T-helper 2 cell treated with Interferon-gamma antibody and Interleukin-4, amounts not matched to agents 5 μg/mL and 100 μg/mL, for 36 hours (primary cell): ENCODE measurements at regions not wholly inside any gene's neighbourhood (a gene's known extent, or its start where the extent isn't known, plus 50 kb on each side); places are given as distances from the start of the nearest gene placed in this dataset.

ENCODE experiments used
- DNase-seq: peaks from one replicate; pipeline ENCODE4 v3.0.0; 2021; ENCODE audit warnings: low spot score
- H3K27ac Mint-ChIP-seq: one replicate; pipeline ENCODE4 v1.8.0; 2021; ENCODE audit warnings: mild to moderate bottlenecking, mixed read lengths
- H3K27me3 Mint-ChIP-seq: one replicate; pipeline ENCODE4 v1.8.0; 2021; ENCODE audit warnings: low read depth, mixed read lengths
- H3K36me3 Mint-ChIP-seq: one replicate; pipeline ENCODE4 v1.8.0; 2021; ENCODE audit warnings: low read depth, mixed read lengths
- H3K4me1 Mint-ChIP-seq: one replicate; pipeline ENCODE4 v1.8.0; 2021; ENCODE audit warnings: low read depth, mixed read lengths
- H3K4me3 Mint-ChIP-seq: one replicate; pipeline ENCODE4 v1.8.0; 2022; ENCODE audit warnings: mild to moderate bottlenecking, moderate library complexity, mixed read lengths
- H3K9me3 Mint-ChIP-seq: one replicate; pipeline ENCODE4 v1.8.0; 2021; ENCODE audit warnings: mixed read lengths

- Mint-ChIP-seq H3K27me3 (no peaks in the 10 kb centered on the region), H3K36me3 (no peaks in the 10 kb centered on the region), H3K4me1 (no peaks in the 10 kb centered on the region), H3K9me3 (no peaks in the 10 kb centered on the region), H3K4me3 (no peak overlapping the region), H3K27ac (no peak overlapping the region)
- DNase-seq = no peak
These were observed 363.1 kb downstream of the EFNB2 start for GRCh38 chr13:106172176-106172905.

- Mint-ChIP-seq H3K36me3 (no peaks in the 10 kb centered on the region), H3K27ac (no peak overlapping the region), H3K4me3 (no peak overlapping the region), H3K9me3 (peaks cover 3% of the 10 kb centered on the region), H3K4me1 (no peaks in the 10 kb centered on the region), H3K27me3 (no peaks in the 10 kb centered on the region)
- DNase-seq = no peak
These were observed 372.0 kb downstream of the EFNB2 start for GRCh38 chr13:106163426-106163825.

- Mint-ChIP-seq H3K27ac (no peak overlapping the region), H3K36me3 (no peaks in the 10 kb centered on the region), H3K4me3 (no peak overlapping the region), H3K4me1 (no peaks in the 10 kb centered on the region), H3K9me3 (peaks cover 3% of the 10 kb centered on the region), H3K27me3 (no peaks in the 10 kb centered on the region)
- no peak for DNase-seq
These were observed 374.3 kb downstream of the EFNB2 start for GRCh38 chr13:106161146-106161545.

- Mint-ChIP-seq H3K4me1 (no peaks in the 10 kb centered on the region), H3K27ac (no peak overlapping the region)
- no peak for DNase-seq
These were observed 375.9 kb downstream of the EFNB2 start for GRCh38 chr13:106159295-106160195.

GRCh38 chr13:106156468-106156867, 379.0 kb downstream of the EFNB2 start:
- H3K4me1 Mint-ChIP-seq = no peaks in the 10 kb centered on the region
- no peak overlapping the region for H3K4me3 Mint-ChIP-seq
- no peak for DNase-seq
- no peaks in the 10 kb centered on the region for H3K27me3 Mint-ChIP-seq
- H3K36me3 Mint-ChIP-seq = no peaks in the 10 kb centered on the region
- H3K9me3 Mint-ChIP-seq = no peaks in the 10 kb centered on the region
- H3K27ac Mint-ChIP-seq = no peak overlapping the region

More at GRCh38 chr13:106159295-106160195, 375.9 kb downstream of the EFNB2 start:
- no peak overlapping the region for H3K4me3 Mint-ChIP-seq
- peaks cover 2% of the 10 kb centered on the region for H3K9me3 Mint-ChIP-seq
- H3K36me3 Mint-ChIP-seq = no peaks in the 10 kb centered on the region
- no peaks in the 10 kb centered on the region for H3K27me3 Mint-ChIP-seq

GRCh38 chr13:106155411-106155810, 380.1 kb downstream of the EFNB2 start:
- no peak for DNase-seq
- H3K36me3 Mint-ChIP-seq = no peaks in the 10 kb centered on the region
- H3K4me3 Mint-ChIP-seq = no peak overlapping the region
- H3K27me3 Mint-ChIP-seq = no peaks in the 10 kb centered on the region
- H3K27ac Mint-ChIP-seq = no peak overlapping the region
- H3K4me1 Mint-ChIP-seq = no peaks in the 10 kb centered on the region
- H3K9me3 Mint-ChIP-seq = no peaks in the 10 kb centered on the region

GRCh38 chr13:106153876-106154275, 381.6 kb downstream of the EFNB2 start:
- no peak overlapping the region for H3K27ac Mint-ChIP-seq
- DNase-seq = no peak
- no peaks in the 10 kb centered on the region for H3K27me3 Mint-ChIP-seq
- H3K9me3 Mint-ChIP-seq = no peaks in the 10 kb centered on the region
- no peaks in the 10 kb centered on the region for H3K36me3 Mint-ChIP-seq
- H3K4me1 Mint-ChIP-seq = no peaks in the 10 kb centered on the region
- no peak overlapping the region for H3K4me3 Mint-ChIP-seq

- no peak for DNase-seq
- H3K27ac Mint-ChIP-seq = no peak overlapping the region
- H3K36me3 Mint-ChIP-seq = no peaks in the 10 kb centered on the region
- no peaks in the 10 kb centered on the region for H3K4me1 Mint-ChIP-seq
- H3K9me3 Mint-ChIP-seq = no peaks in the 10 kb centered on the region
- H3K27me3 Mint-ChIP-seq = no peaks in the 10 kb centered on the region
- H3K4me3 Mint-ChIP-seq = no peak overlapping the region
These were observed 382.4 kb downstream of the EFNB2 start for GRCh38 chr13:106153041-106153440.

- Mint-ChIP-seq H3K36me3 (no peaks in the 10 kb centered on the region), H3K4me1 (no peaks in the 10 kb centered on the region), H3K27ac (no peak overlapping the region), H3K27me3 (no peaks in the 10 kb centered on the region), H3K9me3 (no peaks in the 10 kb centered on the region), H3K4me3 (no peak overlapping the region)
- DNase-seq = no peak
These were observed 383.4 kb downstream of the EFNB2 start for GRCh38 chr13:106152047-106152446.

GRCh38 chr13:106151056-106151699, 384.3 kb downstream of the EFNB2 start:
- Mint-ChIP-seq H3K9me3 (no peaks in the 10 kb centered on the region), H3K4me1 (no peaks in the 10 kb centered on the region), H3K27ac (no peak overlapping the region), H3K4me3 (no peak overlapping the region), H3K36me3 (no peaks in the 10 kb centered on the region), H3K27me3 (no peaks in the 10 kb centered on the region)
- no peak for DNase-seq

GRCh38 chr13:106145997-106146864, 389.2 kb downstream of the EFNB2 start:
- Mint-ChIP-seq H3K4me3 (no peak overlapping the region), H3K27ac (no peak overlapping the region), H3K4me1 (no peaks in the 10 kb centered on the region), H3K27me3 (no peaks in the 10 kb centered on the region), H3K36me3 (no peaks in the 10 kb centered on the region), H3K9me3 (no peaks in the 10 kb centered on the region)
- no peak for DNase-seq

GRCh38 chr13:106145070-106145469, 390.4 kb downstream of the EFNB2 start:
- Mint-ChIP-seq H3K27me3 (no peaks in the 10 kb centered on the region), H3K9me3 (no peaks in the 10 kb centered on the region), H3K27ac (no peak overlapping the region), H3K36me3 (no peaks in the 10 kb centered on the region), H3K4me1 (no peaks in the 10 kb centered on the region), H3K4me3 (no peak overlapping the region)
- no peak for DNase-seq

- no peaks in the 10 kb centered on the region for H3K9me3 Mint-ChIP-seq
- H3K4me1 Mint-ChIP-seq = no peaks in the 10 kb centered on the region
- no peaks in the 10 kb centered on the region for H3K36me3 Mint-ChIP-seq
- no peaks in the 10 kb centered on the region for H3K27me3 Mint-ChIP-seq
- no peak overlapping the region for H3K27ac Mint-ChIP-seq
- no peak for DNase-seq
- H3K4me3 Mint-ChIP-seq = no peak overlapping the region
These were observed 391.3 kb downstream of the EFNB2 start for GRCh38 chr13:106143930-106144709.
